CD4-positive, alpha-beta T cell treated with Interleukin-21 for 1 hour (primary cell): ENCODE measurements at regions not wholly inside any gene's neighbourhood (a gene's known extent, or its start where the extent isn't known, plus 50 kb on each side); places are given as distances from the start of the nearest gene placed in this dataset.
"Not testable (repeated sequence)": the region's sequence is repeated elsewhere in the genome, so short reads cannot be mapped to it uniquely, and the experiment has no call there.

Experiments used
- DNase-seq: peaks from one replicate; pipeline ENCODE4 v3.0.0-alpha.2; 2020

- DNase-seq = not testable (repeated sequence)
These were observed 64.4 kb downstream of the KLRB1 start for GRCh38 chr12:9543341-9543740.

- DNase-seq = not testable (repeated sequence)
These were observed 64.9 kb downstream of the KLRB1 start for GRCh38 chr12:9542827-9543226.

- not testable (repeated sequence) for DNase-seq
These were observed 91.8 kb downstream of the KLRB1 start for GRCh38 chr12:9515925-9516324.

GRCh38 chr12:9512695-9513094 is 95.0 kb downstream of the KLRB1 start:
- not testable (repeated sequence) for DNase-seq

- not testable (repeated sequence) for DNase-seq
These were observed 97.2 kb downstream of the KLRB1 start for GRCh38 chr12:9510392-9511011.

- DNase-seq = no peak
These were observed 98.1 kb downstream of the KLRB1 start for GRCh38 chr12:9509464-9510161.

- DNase-seq = no peak
These were observed 101.0 kb downstream of the KLRB1 start for GRCh38 chr12:9506746-9507145.

- DNase-seq = not testable (repeated sequence)
These were observed 104.3 kb downstream of the KLRB1 start for GRCh38 chr12:9503384-9503783.

GRCh38 chr12:9502845-9503244 is 104.9 kb downstream of the KLRB1 start:
- not testable (repeated sequence) for DNase-seq

- DNase-seq = not testable (repeated sequence)
These were observed 114.4 kb downstream of the KLRB1 start for GRCh38 chr12:9493325-9493724.

GRCh38 chr12:9481289-9481688 is 126.4 kb downstream of the KLRB1 start:
- DNase-seq = not testable (repeated sequence)

GRCh38 chr12:9474197-9474596 is 133.5 kb downstream of the KLRB1 start:
- not testable (repeated sequence) for DNase-seq

- not testable (repeated sequence) for DNase-seq
These were observed 134.1 kb downstream of the KLRB1 start for GRCh38 chr12:9473638-9474037.

- not testable (repeated sequence) for DNase-seq
These were observed 136.2 kb downstream of the KLRB1 start for GRCh38 chr12:9471501-9471900.

- not testable (repeated sequence) for DNase-seq
These were observed 137.3 kb downstream of the KLRB1 start for GRCh38 chr12:9470367-9470766.

GRCh38 chr12:9469956-9470355 is 137.8 kb downstream of the KLRB1 start:
- not testable (repeated sequence) for DNase-seq

- not testable (repeated sequence) for DNase-seq
These were observed 138.3 kb downstream of the KLRB1 start for GRCh38 chr12:9469463-9469862.

- peak; percentile 52 for DNase-seq
These were observed 138.7 kb downstream of the KLRB1 start for GRCh38 chr12:9468998-9469397.

- DNase-seq = peak; percentile 44
These were observed 139.6 kb downstream of the KLRB1 start for GRCh38 chr12:9468144-9468543.

- no peak for DNase-seq
These were observed 143.3 kb downstream of the KLRB1 start for GRCh38 chr12:9464408-9464807.

- not testable (repeated sequence) for DNase-seq
These were observed 152.2 kb downstream of the KLRB1 start for GRCh38 chr12:9455516-9455915.

- not testable (repeated sequence) for DNase-seq
These were observed 153.7 kb downstream of the KLRB1 start for GRCh38 chr12:9454021-9454420.

- peak; percentile 47 for DNase-seq
These were observed 157.6 kb downstream of the KLRB1 start for GRCh38 chr12:9450127-9450567.

- DNase-seq = not testable (repeated sequence)
These were observed 158.0 kb downstream of the KLRB1 start for GRCh38 chr12:9449657-9450126.
